D721Med (cell line): ENCODE measurements at regions not wholly inside any gene's neighbourhood (a gene's known extent, or its start where the extent isn't known, plus 50 kb on each side); places are given as distances from the start of the nearest gene placed in this dataset.

Source experiments
- DNase-seq: peaks from one replicate; pipeline ENCODE4 v3.0.0; 2011; ENCODE audit warnings: low spot score; ENCODE audit not compliant: insufficient read length
- FAIRE-seq: peaks from 2 replicates; lab custom pipeline; 2011; peaks lifted over from hg19 to GRCh38; lab: Jason Lieb, UNC
- TF ChIP-seq, protein P1 (sequence below): IDR thresholded peaks from 2 replicates; pipeline ENCODE4 v1.5.1; 2012; ENCODE audit warnings: mild to moderate bottlenecking, control low read depth; ENCODE audit not compliant: insufficient read depth; ENCODE audit errors: missing control alignments

DNA sequence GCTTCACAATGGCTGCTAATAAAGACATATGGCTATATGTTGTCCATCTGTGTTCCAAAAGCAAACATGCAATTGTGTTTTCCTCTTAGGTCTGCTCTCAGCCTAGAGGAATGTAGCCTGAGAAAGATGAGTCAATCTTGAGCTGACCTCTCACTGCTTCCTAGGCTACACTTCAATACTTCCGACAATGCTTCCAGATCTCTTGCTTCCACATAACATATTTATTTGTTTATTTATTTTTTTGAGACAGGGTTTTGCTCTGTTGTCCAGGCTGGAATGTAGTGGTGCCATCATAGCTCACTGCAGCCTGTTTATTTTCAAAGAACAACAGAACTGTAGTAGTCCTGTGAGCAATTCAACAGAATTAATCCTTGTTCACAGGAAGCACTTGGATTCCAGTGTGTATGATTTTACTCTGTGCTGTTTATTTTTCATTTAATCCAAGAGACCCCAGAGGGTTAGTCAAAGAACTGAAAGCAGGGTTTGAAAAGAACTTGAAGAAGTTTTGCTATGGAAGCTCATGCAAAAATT, 437.9 kb downstream of the TXNL1 start:
- FAIRE-seq: no peak
- no peak for DNase-seq
- TF ChIP-seq, protein P1, sequence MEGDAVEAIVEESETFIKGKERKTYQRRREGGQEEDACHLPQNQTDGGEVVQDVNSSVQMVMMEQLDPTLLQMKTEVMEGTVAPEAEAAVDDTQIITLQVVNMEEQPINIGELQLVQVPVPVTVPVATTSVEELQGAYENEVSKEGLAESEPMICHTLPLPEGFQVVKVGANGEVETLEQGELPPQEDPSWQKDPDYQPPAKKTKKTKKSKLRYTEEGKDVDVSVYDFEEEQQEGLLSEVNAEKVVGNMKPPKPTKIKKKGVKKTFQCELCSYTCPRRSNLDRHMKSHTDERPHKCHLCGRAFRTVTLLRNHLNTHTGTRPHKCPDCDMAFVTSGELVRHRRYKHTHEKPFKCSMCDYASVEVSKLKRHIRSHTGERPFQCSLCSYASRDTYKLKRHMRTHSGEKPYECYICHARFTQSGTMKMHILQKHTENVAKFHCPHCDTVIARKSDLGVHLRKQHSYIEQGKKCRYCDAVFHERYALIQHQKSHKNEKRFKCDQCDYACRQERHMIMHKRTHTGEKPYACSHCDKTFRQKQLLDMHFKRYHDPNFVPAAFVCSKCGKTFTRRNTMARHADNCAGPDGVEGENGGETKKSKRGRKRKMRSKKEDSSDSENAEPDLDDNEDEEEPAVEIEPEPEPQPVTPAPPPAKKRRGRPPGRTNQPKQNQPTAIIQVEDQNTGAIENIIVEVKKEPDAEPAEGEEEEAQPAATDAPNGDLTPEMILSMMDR: no peak

DNA sequence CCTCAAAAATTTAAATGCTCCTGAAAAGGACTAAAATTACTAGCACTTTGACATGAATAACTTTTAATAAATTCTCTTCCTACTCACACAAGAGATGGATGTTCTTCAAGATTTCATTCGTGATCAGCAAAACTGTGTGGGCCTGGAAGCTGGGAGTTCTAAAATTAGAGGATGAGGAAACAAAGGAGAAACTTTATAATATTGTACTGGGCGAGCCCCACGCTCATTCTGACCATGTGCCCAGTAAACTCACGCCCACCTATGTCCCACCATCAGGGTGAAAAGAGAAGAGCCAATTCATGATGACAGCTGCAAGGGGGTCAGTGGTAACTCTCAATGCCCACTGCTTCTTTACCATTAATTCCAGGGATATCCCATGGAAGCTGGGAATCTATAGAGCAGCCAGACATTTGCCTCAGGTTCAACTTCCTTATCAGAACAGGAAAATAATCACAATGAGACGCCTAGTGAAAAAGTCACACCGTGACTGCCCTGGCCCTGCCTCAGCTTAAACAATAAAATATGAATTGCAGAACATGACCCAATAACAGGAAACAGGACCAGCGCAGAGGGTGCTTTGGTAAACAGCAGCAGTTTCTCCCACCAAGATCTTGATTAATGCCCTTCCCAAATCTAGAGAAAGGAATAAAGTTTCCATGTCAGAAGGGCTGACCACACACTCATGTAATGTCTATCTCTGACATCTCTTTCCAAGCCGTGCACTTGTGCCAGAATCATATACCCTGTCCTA, 438.6 kb downstream of the TXNL1 start:
- DNase-seq (no peak), FAIRE-seq (no peak)

DNA sequence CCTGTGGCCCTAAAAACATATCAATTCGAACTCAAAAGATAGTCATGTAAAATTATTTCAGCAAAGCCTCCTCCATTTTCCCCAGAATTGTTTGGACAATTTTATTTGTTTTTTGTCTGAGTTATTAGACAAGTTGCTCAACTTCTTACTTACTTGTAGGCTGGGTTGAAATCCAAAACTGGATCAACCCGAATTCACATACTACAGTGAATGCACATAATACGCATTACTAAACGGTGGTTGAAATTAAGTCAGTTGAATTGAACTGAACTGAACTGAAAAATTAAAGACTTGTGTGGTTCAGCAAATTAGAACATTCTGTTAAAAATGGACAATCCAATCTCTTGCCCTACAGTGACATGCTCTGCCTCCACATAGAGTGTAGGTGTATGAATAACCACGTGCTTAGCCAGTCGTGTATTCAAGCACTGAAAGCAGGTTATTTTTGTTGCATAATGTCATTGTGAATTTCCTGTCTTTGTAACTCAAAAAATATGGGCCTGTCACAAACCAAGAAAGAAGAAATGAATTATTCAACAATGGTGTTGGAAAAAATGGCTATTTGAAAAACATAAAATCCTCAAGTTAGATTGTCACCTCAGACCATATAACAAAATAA, 441.0 kb downstream of the TXNL1 start:
- FAIRE-seq: no peak

More for the DNA sequence above, 438.6 kb downstream of the TXNL1 start:
- TF ChIP-seq, protein P1: no peak

GRCh38 chr18:56196495-56197225, 441.7 kb downstream of the TXNL1 start:
- DNase-seq: no peak
- TF ChIP-seq, protein P1: no peak
- no peak for FAIRE-seq

More for the DNA sequence above, 441.0 kb downstream of the TXNL1 start:
- TF ChIP-seq, protein P1: no peak
- no peak for DNase-seq

GRCh38 chr18:56191334-56191733, 447.1 kb downstream of the TXNL1 start:
- no peak for DNase-seq
- TF ChIP-seq, protein P1: no peak
- no peak for FAIRE-seq

- TF ChIP-seq, protein P1: no peak
These were observed 448.8 kb downstream of the TXNL1 start for GRCh38 chr18:56189615-56190014.

More at GRCh38 chr18:56189615-56190014, 448.8 kb downstream of the TXNL1 start:
- DNase-seq (no peak), FAIRE-seq (no peak)
